ENCODE measurements at regions not wholly inside any gene's neighbourhood (a gene's known extent, or its start where the extent isn't known, plus 50 kb on each side); places are given as distances from the start of the nearest gene placed in this dataset.

DNA sequence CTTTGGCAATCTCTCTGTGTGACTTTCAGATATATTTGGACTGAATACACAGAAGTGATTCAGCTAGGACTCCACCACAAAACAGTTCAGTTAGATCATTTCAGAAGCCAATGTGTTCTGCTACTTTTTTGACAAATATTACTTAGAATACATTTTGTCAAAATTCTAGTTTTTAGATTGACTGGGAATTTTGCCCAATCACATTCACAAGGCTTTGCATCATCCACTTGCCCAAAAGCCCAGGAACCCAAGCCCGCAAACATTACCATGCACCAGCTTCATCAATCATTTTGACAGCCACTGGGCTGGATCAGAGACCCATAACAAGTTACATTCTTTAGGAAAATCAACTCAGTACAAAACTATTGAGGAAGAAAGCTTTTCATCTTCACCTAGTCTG lies 256.6 kb upstream of the NDST3 start:
- H3K9me3 ChIP-seq (ENCODE audit: low read length) = no peaks in the 10 kb centered on the region
- H3K36me3 ChIP-seq (ENCODE audit: insufficient read depth, low read length) = no peaks in the 10 kb centered on the region
- H2AFZ ChIP-seq (ENCODE audit: low read depth, low read length) = no peak overlapping the region
- H3K27me3 ChIP-seq (ENCODE audit: insufficient read depth, low read length) = no peaks in the 10 kb centered on the region
- H3K4me1 ChIP-seq (ENCODE audit: insufficient read depth, low read length) = peaks cover 3% of the 10 kb centered on the region
- H3K4me3 ChIP-seq (ENCODE audit: low read length) = no peak overlapping the region

DNA sequence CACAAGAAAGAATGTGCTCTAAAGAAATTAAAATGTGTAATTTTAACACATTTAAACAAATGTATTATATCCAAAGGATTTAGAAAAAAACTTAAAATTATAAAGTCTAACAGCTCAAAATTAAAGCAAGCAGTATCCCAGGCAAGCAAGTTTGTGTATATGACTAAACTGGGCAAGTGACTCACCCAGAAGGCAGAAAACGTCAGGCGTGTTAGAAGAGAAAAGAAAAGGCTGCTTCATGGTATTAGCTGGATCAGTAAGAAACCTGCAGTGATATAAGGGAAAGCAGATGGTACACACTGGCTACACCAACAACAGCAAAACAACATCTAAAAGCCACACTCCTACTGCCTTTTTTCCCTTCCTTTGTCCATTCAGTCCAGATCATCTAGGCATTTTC lies 250.6 kb upstream of the NDST3 start:
- no peak overlapping the region for H2AFZ ChIP-seq (ENCODE audit: low read depth, low read length)

GRCh38 chr4:117784266-117784665 lies 250.0 kb upstream of the NDST3 start:
- Histone ChIP-seq H3K9me3 (ENCODE audit: low read length) (no peaks in the 10 kb centered on the region), H3K36me3 (ENCODE audit: insufficient read depth, low read length) (no peaks in the 10 kb centered on the region), H2AFZ (ENCODE audit: low read depth, low read length) (no peak overlapping the region), H3K4me3 (ENCODE audit: low read length) (no peak overlapping the region), H3K27me3 (ENCODE audit: insufficient read depth, low read length) (no peaks in the 10 kb centered on the region), H3K4me1 (ENCODE audit: insufficient read depth, low read length) (peaks cover 2% of the 10 kb centered on the region)

More for the DNA sequence above, 250.6 kb upstream of the NDST3 start:
- Histone ChIP-seq H3K27me3 (ENCODE audit: insufficient read depth, low read length) (no peaks in the 10 kb centered on the region), H3K4me1 (ENCODE audit: insufficient read depth, low read length) (peaks cover 3% of the 10 kb centered on the region), H3K4me3 (ENCODE audit: low read length) (no peak overlapping the region), H3K36me3 (ENCODE audit: insufficient read depth, low read length) (no peaks in the 10 kb centered on the region), H3K9me3 (ENCODE audit: low read length) (no peaks in the 10 kb centered on the region)

DNA sequence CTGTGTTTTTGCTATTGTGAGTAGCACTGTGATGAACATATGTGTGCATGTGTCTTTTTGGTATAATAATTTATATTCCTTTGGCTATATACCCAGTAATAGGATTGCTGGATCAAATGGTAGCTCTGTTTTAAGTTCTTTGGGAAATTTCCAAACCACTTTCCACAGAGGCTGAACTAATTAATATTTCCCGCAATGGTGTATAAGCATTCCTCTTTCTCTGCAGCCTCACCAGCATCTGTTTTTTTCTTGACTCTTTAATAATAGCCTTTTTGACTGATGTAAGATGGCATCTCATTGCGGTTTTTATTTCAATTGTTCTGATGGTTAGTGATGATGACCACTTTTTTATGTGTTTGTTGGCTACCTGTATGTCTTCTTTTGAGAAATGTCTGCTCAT lies 247.7 kb upstream of the NDST3 start:
- Histone ChIP-seq H3K4me1 (ENCODE audit: insufficient read depth, low read length) (no peaks in the 10 kb centered on the region), H3K4me3 (ENCODE audit: low read length) (no peak overlapping the region), H3K27me3 (ENCODE audit: insufficient read depth, low read length) (no peaks in the 10 kb centered on the region)

DNA sequence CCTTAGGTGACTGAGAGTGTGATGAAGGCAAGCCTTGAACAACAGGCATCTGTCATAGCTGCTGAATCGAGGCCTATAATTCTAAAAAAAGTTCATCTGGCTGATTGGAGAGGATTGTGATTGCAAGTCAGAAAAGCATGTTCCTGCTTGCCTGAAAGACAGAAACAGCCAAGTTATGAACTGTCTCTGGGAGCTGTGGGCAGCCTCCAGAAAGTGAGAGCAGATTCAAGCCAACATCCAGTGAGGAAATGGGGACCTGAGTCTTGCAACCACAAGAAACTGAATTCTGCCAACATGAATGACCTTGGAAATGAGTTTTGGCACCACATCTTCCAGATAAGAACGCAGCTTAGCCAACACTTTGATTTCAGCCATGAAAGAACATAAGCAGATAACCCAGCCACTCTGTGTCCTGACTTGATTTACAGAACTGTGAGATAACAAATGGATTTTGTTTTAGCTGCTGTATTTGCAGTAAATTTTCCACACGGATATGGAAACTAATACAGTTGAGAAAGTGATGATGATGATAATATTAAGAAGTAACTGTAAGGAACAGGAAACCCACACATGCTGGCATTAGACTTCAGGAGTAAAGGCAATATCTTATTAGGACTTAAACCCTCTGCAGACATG lies 240.3 kb upstream of the NDST3 start:
- H3K36me3 ChIP-seq (ENCODE audit: insufficient read depth, low read length) = no peaks in the 10 kb centered on the region
- H3K4me3 ChIP-seq (ENCODE audit: low read length) = no peak overlapping the region
- no peaks in the 10 kb centered on the region for H3K4me1 ChIP-seq (ENCODE audit: insufficient read depth, low read length)
- H3K9me3 ChIP-seq (ENCODE audit: low read length) = no peaks in the 10 kb centered on the region
- H3K27me3 ChIP-seq (ENCODE audit: insufficient read depth, low read length) = no peaks in the 10 kb centered on the region
- H2AFZ ChIP-seq (ENCODE audit: low read depth, low read length) = no peak overlapping the region

More for the DNA sequence above, 247.7 kb upstream of the NDST3 start:
- no peaks in the 10 kb centered on the region for H3K9me3 ChIP-seq (ENCODE audit: low read length)
- no peak overlapping the region for H2AFZ ChIP-seq (ENCODE audit: low read depth, low read length)
- no peaks in the 10 kb centered on the region for H3K36me3 ChIP-seq (ENCODE audit: insufficient read depth, low read length)

GRCh38 chr4:117796677-117797076 lies 237.6 kb upstream of the NDST3 start:
- Histone ChIP-seq H3K27me3 (ENCODE audit: insufficient read depth, low read length) (no peaks in the 10 kb centered on the region), H3K4me1 (ENCODE audit: insufficient read depth, low read length) (peaks cover 6% of the 10 kb centered on the region)

GRCh38 chr4:117800636-117801035 lies 233.7 kb upstream of the NDST3 start:
- Histone ChIP-seq H3K4me3 (ENCODE audit: low read length) (no peak overlapping the region), H3K4me1 (ENCODE audit: insufficient read depth, low read length) (peaks cover 8% of the 10 kb centered on the region), H3K36me3 (ENCODE audit: insufficient read depth, low read length) (no peaks in the 10 kb centered on the region), H3K9me3 (ENCODE audit: low read length) (no peaks in the 10 kb centered on the region), H3K27me3 (ENCODE audit: insufficient read depth, low read length) (no peaks in the 10 kb centered on the region), H2AFZ (ENCODE audit: low read depth, low read length) (no peak overlapping the region)

More at GRCh38 chr4:117796677-117797076, 237.6 kb upstream of the NDST3 start:
- no peaks in the 10 kb centered on the region for H3K36me3 ChIP-seq (ENCODE audit: insufficient read depth, low read length)
- H3K4me3 ChIP-seq (ENCODE audit: low read length) = no peak overlapping the region
- no peaks in the 10 kb centered on the region for H3K9me3 ChIP-seq (ENCODE audit: low read length)
- H2AFZ ChIP-seq (ENCODE audit: low read depth, low read length) = no peak overlapping the region

GRCh38 chr4:117801756-117802155 lies 232.5 kb upstream of the NDST3 start:
- no peaks in the 10 kb centered on the region for H3K9me3 ChIP-seq (ENCODE audit: low read length)
- H2AFZ ChIP-seq (ENCODE audit: low read depth, low read length) = no peak overlapping the region
- H3K27me3 ChIP-seq (ENCODE audit: insufficient read depth, low read length) = no peaks in the 10 kb centered on the region
- no peaks in the 10 kb centered on the region for H3K36me3 ChIP-seq (ENCODE audit: insufficient read depth, low read length)
- no peak overlapping the region for H3K4me3 ChIP-seq (ENCODE audit: low read length)
- H3K4me1 ChIP-seq (ENCODE audit: insufficient read depth, low read length) = peaks cover 11% of the 10 kb centered on the region

DNA sequence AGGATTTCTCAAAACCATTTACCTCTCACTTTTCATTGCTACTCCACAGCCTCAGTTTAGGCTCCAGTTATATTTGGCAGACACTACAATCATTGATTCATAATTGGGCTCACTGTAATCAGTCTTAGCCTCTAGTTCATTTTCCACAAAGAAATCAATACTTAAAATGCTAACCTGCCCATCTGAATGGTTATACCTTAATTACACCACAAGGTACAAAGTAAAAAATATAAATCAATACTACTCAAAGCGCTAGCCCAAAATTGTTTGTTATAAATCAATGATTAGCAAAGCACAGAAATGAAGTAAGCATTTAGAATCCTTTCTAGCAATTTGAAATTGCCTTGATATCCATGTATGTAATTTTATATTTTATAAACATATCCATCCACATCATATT lies 222.6 kb upstream of the NDST3 start:
- H3K4me1 ChIP-seq (ENCODE audit: insufficient read depth, low read length) = peaks cover 24% of the 10 kb centered on the region
- H3K36me3 ChIP-seq (ENCODE audit: insufficient read depth, low read length) = no peaks in the 10 kb centered on the region
- no peak overlapping the region for H2AFZ ChIP-seq (ENCODE audit: low read depth, low read length)
- H3K9me3 ChIP-seq (ENCODE audit: low read length) = no peaks in the 10 kb centered on the region
- H3K4me3 ChIP-seq (ENCODE audit: low read length) = no peak overlapping the region
- H3K27me3 ChIP-seq (ENCODE audit: insufficient read depth, low read length) = no peaks in the 10 kb centered on the region

- no peaks in the 10 kb centered on the region for H3K9me3 ChIP-seq (ENCODE audit: low read length)
- no peak overlapping the region for H3K4me3 ChIP-seq (ENCODE audit: low read length)
- H3K4me1 ChIP-seq (ENCODE audit: insufficient read depth, low read length) = peaks cover 20% of the 10 kb centered on the region
- no peaks in the 10 kb centered on the region for H3K27me3 ChIP-seq (ENCODE audit: insufficient read depth, low read length)
- H2AFZ ChIP-seq (ENCODE audit: low read depth, low read length) = no peak overlapping the region
- no peaks in the 10 kb centered on the region for H3K36me3 ChIP-seq (ENCODE audit: insufficient read depth, low read length)
Measured at GRCh38 chr4:117814277-117815246, 219.7 kb upstream of the NDST3 start.

DNA sequence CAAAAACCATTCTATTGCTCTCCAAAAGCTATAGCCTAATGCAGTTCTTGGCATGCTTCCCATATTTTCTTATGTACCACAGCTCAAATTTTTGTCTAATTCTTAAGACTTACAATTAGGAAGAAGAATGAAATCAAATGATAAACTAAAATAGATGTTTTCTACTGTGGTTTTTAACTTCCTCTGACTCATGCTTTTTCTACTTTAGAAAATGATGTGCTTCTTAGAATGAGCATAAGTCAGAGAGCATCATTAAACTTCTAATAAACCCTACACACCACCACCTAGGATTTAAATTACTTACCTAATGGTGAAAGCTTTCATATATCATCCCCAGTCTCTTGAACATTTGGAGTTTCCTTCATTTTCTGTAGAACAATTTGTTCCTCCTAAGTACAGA lies 217.0 kb upstream of the NDST3 start:
- no peak overlapping the region for H2AFZ ChIP-seq (ENCODE audit: low read depth, low read length)
- no peak overlapping the region for H3K4me3 ChIP-seq (ENCODE audit: low read length)
- H3K36me3 ChIP-seq (ENCODE audit: insufficient read depth, low read length) = no peaks in the 10 kb centered on the region
- no peaks in the 10 kb centered on the region for H3K9me3 ChIP-seq (ENCODE audit: low read length)
- H3K4me1 ChIP-seq (ENCODE audit: insufficient read depth, low read length) = peaks cover 20% of the 10 kb centered on the region
- no peaks in the 10 kb centered on the region for H3K27me3 ChIP-seq (ENCODE audit: insufficient read depth, low read length)

DNA sequence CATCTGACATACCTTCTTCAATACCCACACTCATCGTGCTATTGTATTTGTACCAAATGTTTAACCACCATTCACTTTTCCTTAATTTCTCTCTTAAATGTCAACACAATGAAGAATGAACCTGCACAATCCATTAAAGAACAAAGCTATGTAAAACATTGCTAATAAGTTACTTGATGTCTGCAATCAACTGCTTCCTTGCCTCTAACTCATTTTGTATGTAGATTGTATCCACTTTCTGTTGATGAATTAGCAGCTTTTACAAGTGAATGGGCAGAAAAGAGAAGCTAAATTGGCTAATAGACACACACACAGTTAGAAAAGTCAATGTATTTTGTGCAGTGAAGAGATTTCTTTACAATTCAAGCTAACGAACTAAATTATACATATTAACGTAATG lies 212.5 kb upstream of the NDST3 start:
- H3K4me1 ChIP-seq (ENCODE audit: insufficient read depth, low read length) = no peaks in the 10 kb centered on the region
- no peaks in the 10 kb centered on the region for H3K9me3 ChIP-seq (ENCODE audit: low read length)
- H2AFZ ChIP-seq (ENCODE audit: low read depth, low read length) = no peak overlapping the region
- H3K36me3 ChIP-seq (ENCODE audit: insufficient read depth, low read length) = no peaks in the 10 kb centered on the region
- H3K4me3 ChIP-seq (ENCODE audit: low read length) = no peak overlapping the region
- H3K27me3 ChIP-seq (ENCODE audit: insufficient read depth, low read length) = no peaks in the 10 kb centered on the region

GRCh38 chr4:117823388-117823787 lies 210.9 kb upstream of the NDST3 start:
- Histone ChIP-seq H3K27me3 (ENCODE audit: insufficient read depth, low read length) (no peaks in the 10 kb centered on the region), H3K4me3 (ENCODE audit: low read length) (no peak overlapping the region), H3K4me1 (ENCODE audit: insufficient read depth, low read length) (no peaks in the 10 kb centered on the region), H3K9me3 (ENCODE audit: low read length) (no peaks in the 10 kb centered on the region), H3K36me3 (ENCODE audit: insufficient read depth, low read length) (no peaks in the 10 kb centered on the region), H2AFZ (ENCODE audit: low read depth, low read length) (no peak overlapping the region)

Measured in neuron (in vitro differentiated cells).